ENCODE measurements at regions not wholly inside any gene's neighbourhood (a gene's known extent, or its start where the extent isn't known, plus 50 kb on each side); places are given as distances from the start of the nearest gene placed in this dataset.
"Not testable (repeated sequence)": the region's sequence is repeated elsewhere in the genome, so short reads cannot be mapped to it uniquely, and the experiment has no call there.

- Histone ChIP-seq H3K9me3 (peaks cover 0 to 5% (median 0%) of the 10 kb centered on the region in 4 donors), H3K4me1 (peaks cover 0 to 31% (median 0%) of the 10 kb centered on the region in 4 donors), H3K27ac (no peak overlapping the region), H3K36me3 (no peaks in the 10 kb centered on the region), H3K27me3 (peaks cover 0 to 19% of the 10 kb centered on the region in 2 donors), H3K4me3 (no peak overlapping the region)
- no peak for DNase-seq
- TF ChIP-seq CTCF (IDR thresholded peaks at IDR 0.05) (no peak), POLR2A (IDR thresholded peaks at IDR 0.05) (no peak)
These were observed 409.9 kb upstream of the ESRRG start for GRCh38 chr1:217133092-217133491.

GRCh38 chr1:217123340-217123739, 400.1 kb upstream of the ESRRG start:
- H3K4me1 ChIP-seq, H3K4me3 ChIP-seq, H3K9me3 ChIP-seq, H3K36me3 ChIP-seq, H3K27ac ChIP-seq, DNase-seq, H3K27me3 ChIP-seq: not testable (repeated sequence)

GRCh38 chr1:217117973-217118465, 394.8 kb upstream of the ESRRG start:
- no peak overlapping the region for H3K4me3 ChIP-seq

DNA sequence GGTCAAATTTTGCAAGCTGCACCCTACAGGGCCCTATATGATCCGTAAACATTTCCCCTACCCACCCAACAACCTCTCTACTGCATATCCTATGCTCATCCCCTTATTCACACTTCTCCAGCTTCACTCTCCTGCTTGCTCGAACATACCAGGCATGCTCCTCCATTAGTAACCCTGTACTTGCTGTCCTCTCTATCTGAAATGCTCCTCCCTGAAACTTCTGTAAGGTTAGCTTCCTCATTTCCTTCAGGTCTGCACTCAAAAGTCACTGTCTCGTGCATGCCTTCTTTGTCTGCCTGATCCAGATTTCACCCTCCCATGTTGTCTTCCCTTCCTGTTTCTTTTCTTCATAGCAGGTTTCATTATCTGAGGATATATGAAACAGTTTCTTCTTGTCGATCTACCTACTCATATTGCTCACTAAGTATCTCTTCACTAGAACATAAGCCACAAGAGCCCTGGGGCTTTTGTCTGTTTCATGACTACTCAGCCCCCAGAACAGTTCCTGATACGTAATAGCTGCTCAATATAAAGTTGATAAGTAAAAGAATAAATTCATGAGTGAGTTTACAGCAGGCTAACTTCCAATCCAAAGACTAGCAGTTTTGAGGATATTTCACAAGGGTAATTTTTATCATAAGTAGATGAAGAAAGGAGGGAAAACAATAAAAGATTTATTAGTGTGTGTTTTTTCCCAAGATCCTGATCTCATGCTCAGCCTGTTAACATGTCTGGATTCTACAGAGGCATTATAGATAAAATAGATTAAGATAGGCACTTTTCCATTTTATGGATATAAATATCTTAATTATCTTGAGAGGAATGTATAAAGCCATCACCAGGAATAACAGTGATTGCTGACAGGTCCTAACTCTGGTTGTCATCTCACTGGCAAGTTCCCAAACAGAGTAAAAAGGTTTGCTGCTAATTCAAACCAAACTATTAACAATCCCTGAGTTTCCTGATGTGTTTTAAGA, 392.5 kb upstream of the ESRRG start:
- Histone ChIP-seq H3K27ac (no peak overlapping the region), H3K9me3 (no peaks in the 10 kb centered on the region), H3K27me3 (no peaks in the 10 kb centered on the region), H3K36me3 (no peaks in the 10 kb centered on the region), H3K4me3 (no peak overlapping the region), H3K4me1 (no peaks in the 10 kb centered on the region)
- DNase-seq: no peak
- TF ChIP-seq POLR2A (IDR thresholded peaks at IDR 0.05) (no peak), CTCF (IDR thresholded peaks at IDR 0.05) (no peak)

More at GRCh38 chr1:217117973-217118465, 394.8 kb upstream of the ESRRG start:
- no peak for DNase-seq
- Histone ChIP-seq H3K4me1 (no peaks in the 10 kb centered on the region), H3K36me3 (no peaks in the 10 kb centered on the region), H3K27ac (no peak overlapping the region), H3K27me3 (no peaks in the 10 kb centered on the region), H3K9me3 (no peaks in the 10 kb centered on the region)
- no peak for TF ChIP-seq POLR2A (IDR thresholded peaks at IDR 0.05)
- TF ChIP-seq CTCF (IDR thresholded peaks at IDR 0.05): no peak

- no peaks in the 10 kb centered on the region for H3K9me3 ChIP-seq
- H3K36me3 ChIP-seq: no peaks in the 10 kb centered on the region
- no peak overlapping the region for H3K4me3 ChIP-seq
- H3K4me1 ChIP-seq: no peaks in the 10 kb centered on the region
- TF ChIP-seq POLR2A (IDR thresholded peaks at IDR 0.05): no peak
- no peak for TF ChIP-seq CTCF (IDR thresholded peaks at IDR 0.05)
- H3K27me3 ChIP-seq: no peaks in the 10 kb centered on the region
- no peak overlapping the region for H3K27ac ChIP-seq
- no peak for DNase-seq
These were observed 386.7 kb upstream of the ESRRG start for GRCh38 chr1:217109928-217110327.

DNA sequence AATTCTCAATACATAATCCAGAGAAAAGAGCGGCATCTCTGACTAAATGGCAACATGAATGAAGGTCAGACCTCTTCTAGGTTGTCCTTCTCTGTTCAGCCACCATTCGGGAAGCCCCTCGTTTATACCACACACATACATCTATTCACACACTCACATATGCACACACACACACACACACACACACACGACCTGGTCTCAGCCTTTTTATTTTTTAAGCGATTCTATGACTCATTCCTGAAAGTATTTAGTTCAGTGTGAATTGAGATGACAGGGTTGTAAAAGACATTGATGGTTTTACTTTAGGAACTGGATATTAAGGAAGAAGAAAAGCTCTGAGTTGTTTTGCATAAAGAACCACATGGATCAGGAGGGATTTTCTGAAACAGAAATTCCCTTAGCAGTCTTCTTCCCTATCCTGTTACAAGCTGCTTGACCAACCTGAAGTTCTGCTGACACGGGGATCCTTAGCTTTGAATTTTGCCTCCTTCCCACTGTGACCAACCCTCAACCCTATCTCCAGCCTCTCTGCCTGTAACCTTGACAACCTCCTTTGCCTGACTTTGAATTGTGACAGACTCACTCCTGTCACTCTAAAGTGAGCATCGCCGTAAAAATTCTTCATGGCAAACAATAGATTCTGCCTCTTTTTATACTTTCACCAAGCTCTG, 383.1 kb upstream of the ESRRG start:
- H3K27me3 ChIP-seq: no peaks in the 10 kb centered on the region
- TF ChIP-seq POLR2A (IDR thresholded peaks at IDR 0.05) (no peak), CTCF (IDR thresholded peaks at IDR 0.05) (no peak)
- no peaks in the 10 kb centered on the region for H3K9me3 ChIP-seq
- no peak overlapping the region for H3K27ac ChIP-seq
- no peaks in the 10 kb centered on the region for H3K36me3 ChIP-seq
- no peak for DNase-seq
- H3K4me1 ChIP-seq: no peaks in the 10 kb centered on the region
- no peak overlapping the region for H3K4me3 ChIP-seq
